Activated CD8-positive, alpha-beta memory T cell treated with anti-CD3 and anti-CD28 coated beads, Interleukin-2, amount 10 ng/mL, durations not matched to agents 7 days and 5 days (primary cell): ENCODE measurements at regions not wholly inside any gene's neighbourhood (a gene's known extent, or its start where the extent isn't known, plus 50 kb on each side); places are given as distances from the start of the nearest gene placed in this dataset.
"Not testable (repeated sequence)": the region's sequence is repeated elsewhere in the genome, so short reads cannot be mapped to it uniquely, and the experiment has no call there.

Experiments used
- ATAC-seq: fragments of 150-1000 bp; cut with Tn5 transposase; one replicate; pipeline ENCODE4 v1.10.0; 2021; ENCODE audit warnings: moderate library complexity
- CTCF ChIA-PET: fragments of 350-600 bp; sonication (Branson Sonifier 250); formaldehyde crosslinking; loops from one replicate; lab custom pipeline; 2021; ENCODE audit warnings: antibody characterized with exemption; lab: Charles Lee
- DNase-seq: peaks from one replicate; pipeline ENCODE4 v3.0.0-alpha.2; 2020
- H3K27ac Mint-ChIP-seq: one replicate; pipeline ENCODE4 v1.8.0; 2021; ENCODE audit warnings: mild to moderate bottlenecking, mixed read lengths
- H3K27me3 Mint-ChIP-seq: one replicate; pipeline ENCODE4 v1.8.0; 2021; ENCODE audit warnings: mixed read lengths
- H3K36me3 Mint-ChIP-seq: one replicate; pipeline ENCODE4 v1.8.0; 2021; ENCODE audit warnings: mild to moderate bottlenecking, mixed read lengths
- H3K4me1 Mint-ChIP-seq: one replicate; pipeline ENCODE4 v1.8.0; 2021; ENCODE audit warnings: mixed read lengths
- H3K4me3 Mint-ChIP-seq: one replicate; pipeline ENCODE4 v1.8.0; 2021; ENCODE audit warnings: mild to moderate bottlenecking, moderate library complexity, mixed read lengths
- H3K9me3 Mint-ChIP-seq: one replicate; pipeline ENCODE4 v1.8.0; 2022; ENCODE audit warnings: low read depth, mixed read lengths

- ATAC-seq, H3K4me3 Mint-ChIP-seq, H3K9me3 Mint-ChIP-seq: not testable (repeated sequence)
These were observed 52.9 kb downstream of the CDY2A start for GRCh38 chrY:18078452-18078851.

DNA sequence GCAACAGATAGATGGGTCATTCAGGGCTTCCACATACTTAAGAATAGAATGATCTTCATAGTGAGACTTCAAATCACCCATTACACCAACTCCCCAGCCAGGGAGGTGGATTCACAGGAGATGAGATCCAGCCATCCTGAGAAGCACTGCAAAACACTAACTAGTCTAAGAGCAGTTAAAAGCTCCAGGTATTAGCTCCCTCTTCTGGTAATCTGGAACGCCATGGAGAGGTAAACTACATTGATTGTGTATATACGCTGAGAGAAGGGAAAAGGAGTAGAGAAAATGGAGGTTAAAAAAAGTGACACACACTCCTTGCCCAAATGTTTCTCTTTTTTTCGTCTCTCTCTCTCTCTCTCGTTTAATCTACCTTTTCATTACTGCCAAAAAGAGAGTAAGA, 60.3 kb downstream of the CDY2A start:
- CTCF ChIA-PET, H3K4me3 Mint-ChIP-seq, H3K4me1 Mint-ChIP-seq, H3K27ac Mint-ChIP-seq, DNase-seq, H3K9me3 Mint-ChIP-seq, H3K36me3 Mint-ChIP-seq, H3K27me3 Mint-ChIP-seq, ATAC-seq: not testable (repeated sequence)

More at GRCh38 chrY:18078452-18078851, 52.9 kb downstream of the CDY2A start:
- H3K27ac Mint-ChIP-seq, H3K27me3 Mint-ChIP-seq, H3K36me3 Mint-ChIP-seq, DNase-seq, H3K4me1 Mint-ChIP-seq, CTCF ChIA-PET: not testable (repeated sequence)

- H3K36me3 Mint-ChIP-seq, DNase-seq, H3K4me3 Mint-ChIP-seq, H3K9me3 Mint-ChIP-seq, H3K4me1 Mint-ChIP-seq, ATAC-seq, CTCF ChIA-PET, H3K27ac Mint-ChIP-seq, H3K27me3 Mint-ChIP-seq: not testable (repeated sequence)
These were observed 60.9 kb downstream of the CDY2A start for GRCh38 chrY:18086361-18086977.

DNA sequence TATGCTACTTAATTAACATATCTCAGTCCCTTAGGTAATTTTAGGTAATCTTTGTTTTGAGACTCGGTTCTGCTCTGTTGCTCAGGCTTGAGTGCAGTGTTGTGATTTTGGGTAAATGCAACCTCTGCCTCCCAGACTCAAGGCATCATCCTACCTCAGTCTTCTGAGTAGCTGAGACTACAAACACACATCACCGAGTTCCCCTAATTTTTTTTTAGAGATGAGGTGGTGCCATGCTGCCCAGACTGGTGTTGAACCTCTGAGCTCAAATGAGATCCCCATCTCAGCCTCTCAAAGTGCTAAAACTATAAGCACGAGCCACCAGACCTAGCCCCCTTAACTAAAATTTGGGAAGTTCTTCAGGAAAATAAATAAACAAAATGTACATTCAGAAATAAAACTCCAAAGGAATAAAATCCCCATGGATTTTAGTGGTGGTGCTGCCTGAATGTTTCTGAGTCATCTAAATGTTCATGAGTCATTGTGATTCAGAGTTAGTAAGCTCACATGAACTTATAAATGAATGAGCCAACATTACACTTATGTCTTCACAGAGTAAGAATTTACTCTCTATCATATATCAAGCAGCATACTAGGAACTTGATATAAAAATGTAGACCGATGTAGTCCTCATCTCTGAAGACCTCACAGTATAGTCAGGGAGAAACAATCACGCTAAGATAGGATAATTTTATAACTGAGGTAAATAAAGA, 62.5 kb downstream of the CDY2A start:
- H3K27me3 Mint-ChIP-seq, ATAC-seq, H3K9me3 Mint-ChIP-seq, H3K27ac Mint-ChIP-seq, CTCF ChIA-PET, H3K4me3 Mint-ChIP-seq, H3K4me1 Mint-ChIP-seq, H3K36me3 Mint-ChIP-seq, DNase-seq: not testable (repeated sequence)

GRCh38 chrY:18092952-18093351, 67.4 kb downstream of the CDY2A start:
- CTCF ChIA-PET, H3K9me3 Mint-ChIP-seq, H3K4me3 Mint-ChIP-seq, H3K27me3 Mint-ChIP-seq, ATAC-seq, DNase-seq, H3K36me3 Mint-ChIP-seq, H3K4me1 Mint-ChIP-seq, H3K27ac Mint-ChIP-seq: not testable (repeated sequence)

DNA sequence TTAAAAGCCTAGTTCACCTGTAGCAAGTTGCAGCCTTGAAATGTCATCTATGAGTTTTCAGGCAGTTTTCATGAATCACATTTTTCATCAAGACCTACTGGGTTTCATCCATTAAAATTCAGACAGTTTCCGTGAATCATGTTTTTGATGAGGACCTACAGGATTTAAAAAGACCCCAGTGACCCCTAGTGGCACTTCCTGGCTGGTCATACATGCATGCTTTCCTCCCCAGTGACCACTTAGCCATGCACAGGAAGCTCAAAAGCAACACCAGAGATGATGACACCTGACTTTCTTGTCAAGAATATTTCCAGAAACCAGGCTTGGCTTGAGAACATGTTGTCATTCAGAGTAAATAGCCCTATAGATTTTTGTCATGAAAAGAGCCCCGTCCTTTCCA, 80.1 kb downstream of the CDY2A start:
- H3K4me3 Mint-ChIP-seq, H3K9me3 Mint-ChIP-seq, H3K36me3 Mint-ChIP-seq, ATAC-seq, DNase-seq, CTCF ChIA-PET, H3K4me1 Mint-ChIP-seq, H3K27me3 Mint-ChIP-seq, H3K27ac Mint-ChIP-seq: not testable (repeated sequence)

GRCh38 chrY:18118388-18118787, 92.8 kb downstream of the CDY2A start:
- H3K27ac Mint-ChIP-seq, CTCF ChIA-PET, H3K4me1 Mint-ChIP-seq, H3K4me3 Mint-ChIP-seq, H3K27me3 Mint-ChIP-seq, H3K9me3 Mint-ChIP-seq, ATAC-seq, H3K36me3 Mint-ChIP-seq, DNase-seq: not testable (repeated sequence)

DNA sequence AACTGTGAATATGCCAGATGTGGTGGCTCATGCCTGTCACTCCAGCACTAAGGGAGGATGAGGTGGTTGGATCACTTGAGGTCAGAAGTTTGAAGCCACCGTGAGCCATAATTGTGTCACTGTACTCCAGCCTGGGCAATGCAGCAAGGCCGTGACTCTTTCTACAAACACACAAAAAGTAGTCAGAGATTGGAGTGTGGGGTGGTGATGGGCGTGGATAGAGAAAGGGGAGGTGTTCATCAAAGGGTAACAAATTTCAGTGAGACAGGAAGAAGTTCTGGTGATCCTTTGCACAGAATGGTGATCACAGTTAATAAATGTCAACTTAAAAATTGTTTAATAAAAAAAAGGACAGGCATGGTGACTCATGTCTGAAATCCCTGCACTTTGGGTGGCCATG, 112.1 kb downstream of the CDY2A start:
- H3K9me3 Mint-ChIP-seq, CTCF ChIA-PET, DNase-seq, H3K4me1 Mint-ChIP-seq, H3K27me3 Mint-ChIP-seq, H3K4me3 Mint-ChIP-seq, ATAC-seq, H3K36me3 Mint-ChIP-seq, H3K27ac Mint-ChIP-seq: not testable (repeated sequence)

GRCh38 chrY:18139311-18140007, 113.9 kb downstream of the CDY2A start:
- H3K36me3 Mint-ChIP-seq, H3K27me3 Mint-ChIP-seq, H3K4me3 Mint-ChIP-seq, CTCF ChIA-PET, DNase-seq, H3K9me3 Mint-ChIP-seq, ATAC-seq, H3K4me1 Mint-ChIP-seq, H3K27ac Mint-ChIP-seq: not testable (repeated sequence)

- ATAC-seq, H3K36me3 Mint-ChIP-seq, H3K9me3 Mint-ChIP-seq, H3K4me3 Mint-ChIP-seq, H3K27ac Mint-ChIP-seq, H3K27me3 Mint-ChIP-seq, CTCF ChIA-PET, DNase-seq, H3K4me1 Mint-ChIP-seq: not testable (repeated sequence)
These were observed 120.8 kb downstream of the CDY2A start for GRCh38 chrY:18146417-18146816.

GRCh38 chrY:18152626-18153025, 127.0 kb downstream of the CDY2A start:
- H3K27me3 Mint-ChIP-seq, CTCF ChIA-PET, H3K9me3 Mint-ChIP-seq, H3K4me1 Mint-ChIP-seq, ATAC-seq, H3K4me3 Mint-ChIP-seq, H3K36me3 Mint-ChIP-seq, H3K27ac Mint-ChIP-seq, DNase-seq: not testable (repeated sequence)

GRCh38 chrY:18165738-18166137, 140.2 kb downstream of the CDY2A start:
- H3K27me3 Mint-ChIP-seq, H3K27ac Mint-ChIP-seq, DNase-seq, H3K36me3 Mint-ChIP-seq, H3K9me3 Mint-ChIP-seq, H3K4me3 Mint-ChIP-seq, ATAC-seq, H3K4me1 Mint-ChIP-seq, CTCF ChIA-PET: not testable (repeated sequence)

- CTCF ChIA-PET, H3K4me1 Mint-ChIP-seq, H3K27ac Mint-ChIP-seq, ATAC-seq, H3K36me3 Mint-ChIP-seq, H3K27me3 Mint-ChIP-seq, H3K9me3 Mint-ChIP-seq, H3K4me3 Mint-ChIP-seq, DNase-seq: not testable (repeated sequence)
These were observed 150.5 kb downstream of the CDY2A start for GRCh38 chrY:18176118-18176517.
